IMR-90 (cell line): ENCODE measurements at regions not wholly inside any gene's neighbourhood (a gene's known extent, or its start where the extent isn't known, plus 50 kb on each side); places are given as distances from the start of the nearest gene placed in this dataset.

Experiments
- ATAC-seq: fragments of 200-7000 bp; cut with Tn5 transposase; 2 replicates; pipeline ENCODE4 v1.9.1; 2020; ENCODE audit warnings: low read depth, mild to moderate bottlenecking, moderate library complexity
- BruUV-seq: library from RNA; stranded (reverse); fragments of 400-500 nt; replicated peaks from 2 replicates; lab custom pipeline; 2021; lab: Mats Ljungman, UMichigan
- CTCF ChIA-PET: fragments of 300-600 bp; formaldehyde crosslinking; extraction: SDS; loops from one replicate; lab custom pipeline; 2021; ENCODE audit warnings: antibody characterized with exemption; lab: Yijun Ruan, JAX
- POLR2A ChIA-PET: fragments of 300-600 bp; sonication (Branson Sonifier 250); formaldehyde crosslinking; loops from one replicate; lab custom pipeline; 2022; ENCODE audit warnings: antibody characterized with exemption; ENCODE audit not compliant: unreplicated experiment; lab: Charles Lee
- DNase-seq: peaks from one replicate; pipeline ENCODE4 v3.0.0; 2013
- H2AFZ ChIP-seq: replicated peaks from 2 replicates; pipeline ENCODE3; 2013; ENCODE audit warnings: low read length, mild to moderate bottlenecking; ENCODE audit not compliant: poor library complexity
- H2AK5ac ChIP-seq: 2 replicates; pipeline ENCODE4 v1.6.1; 2013; ENCODE audit warnings: low read depth, low read length, inconsistent platforms
- H2AK9ac ChIP-seq: replicated peaks from 2 replicates; pipeline ENCODE3; 2013; ENCODE audit warnings: mild to moderate bottlenecking, low read depth, low read length, moderate library complexity; ENCODE audit not compliant: poor library complexity
- H2BK120ac ChIP-seq: 2 replicates; pipeline ENCODE4 v1.6.1; 2013; ENCODE audit warnings: low read depth, low read length, inconsistent platforms
- H2BK15ac ChIP-seq: 3 replicates; pipeline ENCODE4 v1.6.1; 2013; ENCODE audit warnings: low read depth, low read length, inconsistent platforms
- H2BK20ac ChIP-seq: 2 replicates; pipeline ENCODE4 v1.6.1; 2013; ENCODE audit warnings: low read depth, mild to moderate bottlenecking, inconsistent platforms, low read length, moderate library complexity
- H2BK5ac ChIP-seq: 2 replicates; pipeline ENCODE4 v1.6.1; 2013; ENCODE audit warnings: mild to moderate bottlenecking, low read depth, low read length, inconsistent platforms; ENCODE audit not compliant: poor library complexity, severe bottlenecking
- H3K14ac ChIP-seq: replicated peaks from 2 replicates; pipeline ENCODE4 v1.6.1; 2013; ENCODE audit warnings: low read depth, low read length, inconsistent platforms
- H3K18ac ChIP-seq: 2 replicates; pipeline ENCODE4 v1.6.1; 2013; ENCODE audit warnings: low read depth, low read length, control low read depth
- H3K23ac ChIP-seq: 2 replicates; pipeline ENCODE4 v1.6.1; 2013; ENCODE audit warnings: low read depth, low read length, inconsistent platforms
- H3K27ac ChIP-seq: 2 replicates; pipeline ENCODE4 v1.5.1; 2013; ENCODE audit warnings: mild to moderate bottlenecking, control low read depth, low read length; ENCODE audit not compliant: insufficient read depth
- H3K27me3 ChIP-seq: 2 replicates; pipeline ENCODE4 v1.6.1; 2013; ENCODE audit warnings: low read length; ENCODE audit not compliant: control insufficient read depth, insufficient read depth
- H3K36me3 ChIP-seq: 2 replicates; pipeline ENCODE4 v1.6.1; 2013; ENCODE audit warnings: low read length, mixed read lengths; ENCODE audit not compliant: control insufficient read depth, insufficient read depth
- H3K4ac ChIP-seq: 2 replicates; pipeline ENCODE4 v1.6.1; 2013; ENCODE audit warnings: low read depth, low read length, inconsistent platforms
- H3K4me1 ChIP-seq: 2 replicates; pipeline ENCODE4 v1.6.1; 2013; ENCODE audit warnings: low read length, mixed read lengths; ENCODE audit not compliant: control insufficient read depth, insufficient read depth
- H3K4me2 ChIP-seq: 2 replicates; pipeline ENCODE4 v1.6.1; 2013; ENCODE audit warnings: low read depth, mild to moderate bottlenecking, control low read depth, low read length, moderate library complexity
- H3K4me3 ChIP-seq: 2 replicates; pipeline ENCODE4 v1.5.1; 2013; ENCODE audit warnings: low read depth, mild to moderate bottlenecking, control low read depth, low read length, moderate library complexity; ENCODE audit not compliant: insufficient read depth
- H3K56ac ChIP-seq: 2 replicates; pipeline ENCODE4 v1.6.1; 2013; ENCODE audit warnings: low read length, inconsistent platforms; ENCODE audit not compliant: insufficient read depth; ENCODE audit errors: extremely low read depth
- H3K79me1 ChIP-seq, 2 experiments: 2 replicates each; pipeline ENCODE4 v1.6.1; 2013; ENCODE audit warnings: low read length in 2 of 2, inconsistent platforms in 1 of 2, low read depth in 1 of 2
- H3K9ac ChIP-seq: 2 replicates; pipeline ENCODE4 v1.6.1; 2013; ENCODE audit warnings: low read depth, low read length, control low read depth
- H3K9me1 ChIP-seq: 2 replicates; pipeline ENCODE4 v1.6.1; 2013; ENCODE audit warnings: low read length, inconsistent platforms; ENCODE audit not compliant: insufficient read depth
- H3K9me3 ChIP-seq: 2 replicates; pipeline ENCODE4 v1.6.1; 2013; ENCODE audit warnings: low read length; ENCODE audit not compliant: control insufficient read depth, insufficient read depth
- H4K20me1 ChIP-seq: 2 replicates; pipeline ENCODE4 v1.6.1; 2013; ENCODE audit warnings: low read length, inconsistent platforms; ENCODE audit not compliant: insufficient read depth
- H4K5ac ChIP-seq: 2 replicates; pipeline ENCODE4 v1.6.1; 2013; ENCODE audit warnings: mild to moderate bottlenecking, low read depth, low read length, control low read depth
- H4K8ac ChIP-seq, 2 experiments: 2 replicates each; pipeline ENCODE4 v1.6.1; 2013; ENCODE audit warnings: low read depth in 2 of 2, low read length in 2 of 2, control low read depth in 1 of 2, inconsistent platforms in 1 of 2
- H4K91ac ChIP-seq: 2 replicates; pipeline ENCODE4 v1.6.1; 2013; ENCODE audit warnings: low read depth, low read length, inconsistent platforms; ENCODE audit not compliant: insufficient read depth
- BHLHE40 ChIP-seq: fragments of 150-350 bp; IDR thresholded peaks from 2 replicates; pipeline ENCODE4 v1.6.1; 2016; ENCODE audit warnings: mild to moderate bottlenecking, low read depth, low read length
- ELK1 ChIP-seq: fragments of 150-350 bp; IDR thresholded peaks from 2 replicates; pipeline ENCODE4 v1.6.1; 2016; ENCODE audit warnings: low read depth, mild to moderate bottlenecking, low read length, moderate library complexity, borderline replicate concordance
- FOS ChIP-seq: fragments of 150-350 bp; IDR thresholded peaks from 2 replicates; pipeline ENCODE4 v1.6.1; 2016; ENCODE audit warnings: low read depth, low read length
- MAZ ChIP-seq: IDR thresholded peaks from 2 replicates; pipeline ENCODE4 v1.6.1; 2012; ENCODE audit warnings: low read depth, mild to moderate bottlenecking, low read length, improper control_type of control experiment, moderate library complexity, borderline replicate concordance
- RCOR1 ChIP-seq: IDR thresholded peaks from 2 replicates; pipeline ENCODE4 v1.6.1; 2012; ENCODE audit warnings: mild to moderate bottlenecking, low read length, improper control_type of control experiment; ENCODE audit not compliant: insufficient replicate concordance
- USF2 ChIP-seq: fragments of 150-350 bp; IDR thresholded peaks from 2 replicates; pipeline ENCODE4 v1.6.1; 2017; ENCODE audit warnings: mild to moderate bottlenecking, antibody characterized with exemption, low read length, low read depth
- WGBS, 2 experiments: methylation state at CpG; one replicate each; pipeline versions ENCODE4 v1.1.5 to v1.1.7; 2013; ENCODE audit warnings: missing lambda C conversion rate in 2 of 2; ENCODE audit not compliant: insufficient read length in 1 of 2; ENCODE audit errors: extremely low coverage in 2 of 2; 5-methylcytosine and 5-hydroxymethylcytosine counted together
- dilution Hi-C: fragments of 300-500 bp; cut with HindIII; formaldehyde crosslinking; loops from one replicate; pipeline ENCODE4 v1.14.3; 2018; ENCODE audit warnings: low sequenced_read_pairs; ENCODE audit not compliant: unreplicated experiment
- in situ Hi-C: fragments of 300-500 bp; cut with MboI; formaldehyde crosslinking; loops from 3 replicates; pipeline ENCODE4 v1.14.3; 2019; ENCODE audit warnings: low sequenced_read_pairs, inconsistent platforms, mixed read lengths
- intact Hi-C: fragments of 100-400 bp; cut with micrococcal nuclease; formaldehyde crosslinking; loops from 2 replicates; pipeline ENCODE4 v1.10.0; 2022

DNA sequence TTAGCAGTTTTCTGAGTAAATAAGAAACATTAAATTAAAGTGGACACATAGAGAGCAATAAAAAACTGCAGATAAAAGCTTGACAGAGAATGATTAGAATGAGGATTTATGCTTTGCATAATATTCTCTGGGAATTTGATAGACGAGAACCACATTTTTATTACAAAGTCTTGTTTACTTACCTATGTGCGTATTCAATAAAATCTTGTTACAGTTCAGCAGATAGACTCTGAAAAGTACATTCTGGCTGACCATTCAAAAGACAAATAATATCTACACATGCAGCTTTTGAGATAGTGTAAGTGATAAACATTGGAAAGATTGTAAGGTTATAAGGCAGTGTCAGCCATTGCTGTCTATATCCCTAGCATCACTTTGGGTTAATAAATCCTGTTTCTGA, 381.6 kb downstream of the NYAP2 start:
- Histone ChIP-seq H3K23ac (no peak overlapping the region), H3K56ac (no peak overlapping the region), H3K18ac (no peak overlapping the region), H3K14ac (no peak overlapping the region), H3K9ac (no peak overlapping the region), H2AK9ac (no peak overlapping the region), H4K5ac (no peak overlapping the region), H2BK20ac (no peak overlapping the region), H2AFZ (no peak overlapping the region), H3K4me2 (no peak overlapping the region), H3K79me1 (no peaks in the 10 kb centered on the region), H3K27me3 (no peaks in the 10 kb centered on the region), H3K27ac (no peak overlapping the region), H3K9me1 (no peaks in the 10 kb centered on the region), H4K91ac (no peak overlapping the region), H2BK15ac (no peak overlapping the region), H4K8ac (no peak overlapping the region), H2BK120ac (no peak overlapping the region), H2AK5ac (no peak overlapping the region), H3K4me3 (no peak overlapping the region), H3K4me1 (no peaks in the 10 kb centered on the region), H3K9me3 (no peaks in the 10 kb centered on the region), H4K20me1 (no peaks in the 10 kb centered on the region), H2BK5ac (no peak overlapping the region), H3K4ac (no peak overlapping the region), H3K36me3 (no peaks in the 10 kb centered on the region)
- no TSS peak for BruUV-seq
- DNase-seq = no peak
- no CpG with 5 or more reads among the region's 2 CpGs for WGBS, 2 experiments
- CTCF ChIA-PET = no interaction called here
- TF ChIP-seq RCOR1 (no peak), MAZ (no peak), USF2 (no peak), BHLHE40 (no peak), ELK1 (no peak), FOS (no peak)
- intact Hi-C loops = no loop called here
- no peak for ATAC-seq
- dilution Hi-C loops = no loop called here
- POLR2A ChIA-PET = no interaction called here
- in situ Hi-C loops = no loop called here
